H1 (cell line): ENCODE measurements at regions not wholly inside any gene's neighbourhood (a gene's known extent, or its start where the extent isn't known, plus 50 kb on each side); places are given as distances from the start of the nearest gene placed in this dataset.

Experiments
- BCL11A ChIP-seq, 2 experiments: IDR thresholded peaks; one replicate each; pipeline ENCODE4 v1.6.1; 2011; ENCODE audit warnings: low read depth in 2 of 2, low read length in 2 of 2, mild to moderate bottlenecking in 2 of 2
- CEBPB ChIP-seq: IDR thresholded peaks from 2 replicates; pipeline ENCODE4 v1.6.1; 2012; ENCODE audit warnings: low read depth, low read length
- CTCF ChIP-seq, 3 experiments: IDR thresholded peaks; 1 replicate in 2 of 3; 2 replicates in 1 of 3; pipeline versions ENCODE4 v1.5.1 to v1.6.1; 2011; ENCODE audit warnings: low read length in 3 of 3, mild to moderate bottlenecking in 3 of 3, inconsistent platforms in 2 of 3, low read depth in 1 of 3, moderate library complexity in 1 of 3; ENCODE audit not compliant: insufficient read depth in 1 of 3; ENCODE audit errors: control extremely low read depth in 1 of 3
- EGR1 ChIP-seq: IDR thresholded peaks from 2 replicates; pipeline ENCODE4 v1.6.1; 2011; ENCODE audit warnings: low read depth, low read length, borderline replicate concordance
- EZH2 ChIP-seq: fragments of 200-600 bp; sonication (generic); IDR thresholded peaks from 2 replicates; pipeline ENCODE4 v1.7.1; 2012; ENCODE audit warnings: low read depth, mild to moderate bottlenecking, moderate library complexity, low read length, inconsistent platforms; ENCODE audit not compliant: severe bottlenecking
- HDAC2 ChIP-seq, 2 experiments: fragments of 300-600 bp in 1 of 2; sonication (generic) in 1 of 2; IDR thresholded peaks; 2 replicates each; pipeline ENCODE4 v1.6.1; 2011 to 2012; ENCODE audit warnings: low read depth in 2 of 2, low read length in 2 of 2, mild to moderate bottlenecking in 2 of 2, moderate library complexity in 2 of 2, borderline replicate concordance in 1 of 2, inconsistent platforms in 1 of 2
- JUND ChIP-seq: IDR thresholded peaks from 2 replicates; pipeline ENCODE4 v1.6.1; 2011; ENCODE audit warnings: mild to moderate bottlenecking, improper control_type of control experiment, low read length
- POLR2A ChIP-seq, 2 experiments: IDR thresholded peaks; 1 replicate in 1 of 2; 2 replicates in 1 of 2; pipeline ENCODE4 v1.6.1; 2011; ENCODE audit warnings: low read depth in 2 of 2, low read length in 2 of 2, mild to moderate bottlenecking in 2 of 2; ENCODE audit errors: control extremely low read depth in 1 of 2
- POLR2AphosphoS5 ChIP-seq: IDR thresholded peaks from 2 replicates; pipeline ENCODE4 v1.6.1; 2011; ENCODE audit warnings: low read depth, low read length
- RAD21 ChIP-seq, 2 experiments: IDR thresholded peaks in 1 of 2; conservative IDR thresholded peaks in 1 of 2; 2 replicates each; pipeline ENCODE4 v1.6.1; 2011; ENCODE audit warnings: low read depth in 2 of 2, low read length in 2 of 2, improper control_type of control experiment in 1 of 2, inconsistent platforms in 1 of 2, mild to moderate bottlenecking in 1 of 2, moderate library complexity in 1 of 2
- SP4 ChIP-seq: IDR thresholded peaks from 2 replicates; pipeline ENCODE4 v1.6.1; 2012; ENCODE audit warnings: low read length, inconsistent platforms
- SUZ12 ChIP-seq: fragments of 200-600 bp; sonication (generic); IDR thresholded peaks from 2 replicates; pipeline ENCODE4 v1.6.1; 2012; ENCODE audit warnings: mild to moderate bottlenecking, inconsistent platforms, low read length, moderate library complexity, mixed read lengths
- USF2 ChIP-seq: IDR thresholded peaks from 2 replicates; pipeline ENCODE4 v1.6.1; 2011; ENCODE audit warnings: low read length, improper control_type of control experiment

GRCh38 chr12:59068436-59068835 is 148.1 kb upstream of the LRIG3 start:
- TF ChIP-seq HDAC2 (IDR thresholded peaks at IDR 0.05; ENCODE audit: borderline replicate concordance in 1 of 2, low read depth in 2 of 2, low read length in 2 of 2) (no peak), POLR2AphosphoS5 (no peak), SP4 (no peak), EZH2 (no peak), CTCF (IDR thresholded peaks at IDR 0.05; ENCODE audit: control extremely low read depth in 1 of 3, insufficient read depth in 1 of 3, low read depth in 1 of 3, low read length in 3 of 3) (no peak), SUZ12 (no peak), RAD21 (IDR thresholded peaks at IDR 0.05 in 1 of 2, conservative IDR thresholded peaks at IDR 0.05 in 1 of 2; ENCODE audit: low read depth in 2 of 2, low read length in 2 of 2) (no peak), EGR1 (no peak), JUND (no peak), BCL11A (IDR thresholded peaks at IDR 0.05; ENCODE audit: low read depth in 2 of 2, low read length in 2 of 2) (no peak), POLR2A (IDR thresholded peaks at IDR 0.05; ENCODE audit: control extremely low read depth in 1 of 2, low read depth in 2 of 2, low read length in 2 of 2) (no peak), USF2 (no peak), CEBPB (no peak)
